ENCODE measurements at regions not wholly inside any gene's neighbourhood (a gene's known extent, or its start where the extent isn't known, plus 50 kb on each side); places are given as distances from the start of the nearest gene placed in this dataset.

GRCh38 chr21:26758083-26758880 lies 86.9 kb downstream of the ADAMTS1 start:
- Histone ChIP-seq H3K36me3 (no peaks in the 10 kb centered on the region), H3K27ac (no peak overlapping the region), H3K9me3 (no peaks in the 10 kb centered on the region), H3K4me3 (no peak overlapping the region), H3K27me3 (no peaks in the 10 kb centered on the region), H3K4me1 (no peaks in the 10 kb centered on the region)
- ATAC-seq: no peak
- no peak for DNase-seq
- TF ChIP-seq POLR2A (IDR thresholded peaks at IDR 0.05) (no peak), CTCF (IDR thresholded peaks at IDR 0.05) (no peak)
- 28% methylated on average over 3 of the region's 3 CpGs for WGBS (ENCODE audit: insufficient coverage, low coverage, low lambda C conversion rate, missing lambda C conversion rate)
- intact Hi-C loops (cut with DNase I): no loop called here

- Histone ChIP-seq H3K4me3 (no peak overlapping the region), H3K27me3 (no peaks in the 10 kb centered on the region), H3K36me3 (no peaks in the 10 kb centered on the region), H3K27ac (no peak overlapping the region), H3K9me3 (no peaks in the 10 kb centered on the region), H3K4me1 (no peaks in the 10 kb centered on the region)
- TF ChIP-seq POLR2A (IDR thresholded peaks at IDR 0.05): no peak
- no peak for TF ChIP-seq CTCF (IDR thresholded peaks at IDR 0.05)
- DNase-seq: no peak
- intact Hi-C loops (cut with DNase I): no loop called here
- WGBS (ENCODE audit: insufficient coverage, low coverage, low lambda C conversion rate, missing lambda C conversion rate): 44% methylated on average over 2 of the region's 3 CpGs
- peak in 2 of 4 donors; percentile 17 to 27 for ATAC-seq
These were observed 88.6 kb downstream of the ADAMTS1 start for GRCh38 chr21:26756491-26757159.

- TF ChIP-seq POLR2A (IDR thresholded peaks at IDR 0.05) (no peak), CTCF (IDR thresholded peaks at IDR 0.05) (no peak)
- no peaks in the 10 kb centered on the region for H3K27me3 ChIP-seq
- H3K36me3 ChIP-seq: no peaks in the 10 kb centered on the region
- DNase-seq: no peak
- 54% methylated on average over 2 of the region's 2 CpGs for WGBS (ENCODE audit: insufficient coverage, low coverage, low lambda C conversion rate, missing lambda C conversion rate)
- no peak overlapping the region for H3K27ac ChIP-seq
- intact Hi-C loops (cut with DNase I): no loop called here
- H3K4me3 ChIP-seq: no peak overlapping the region
- no peak for ATAC-seq
- no peaks in the 10 kb centered on the region for H3K4me1 ChIP-seq
- H3K9me3 ChIP-seq: no peaks in the 10 kb centered on the region
These were observed 90.4 kb downstream of the ADAMTS1 start for GRCh38 chr21:26754853-26755252.

- ATAC-seq: no peak
- H3K4me3 ChIP-seq: no peak overlapping the region
- H3K9me3 ChIP-seq: no peaks in the 10 kb centered on the region
- no peaks in the 10 kb centered on the region for H3K4me1 ChIP-seq
- TF ChIP-seq CTCF (IDR thresholded peaks at IDR 0.05) (no peak), POLR2A (IDR thresholded peaks at IDR 0.05) (no peak)
- intact Hi-C loops (cut with DNase I): no loop called here
- no peaks in the 10 kb centered on the region for H3K36me3 ChIP-seq
- H3K27me3 ChIP-seq: no peaks in the 10 kb centered on the region
- no peak for DNase-seq
- WGBS (ENCODE audit: insufficient coverage, low coverage, low lambda C conversion rate, missing lambda C conversion rate): 57% methylated on average over 4 of the region's 4 CpGs
- no peak overlapping the region for H3K27ac ChIP-seq
These were observed 91.4 kb downstream of the ADAMTS1 start for GRCh38 chr21:26753822-26754221.

Measured in right lobe of liver (tissue), 6 donors.